HCT116 (cell line): ENCODE measurements at regions not wholly inside any gene's neighbourhood (a gene's known extent, or its start where the extent isn't known, plus 50 kb on each side); places are given as distances from the start of the nearest gene placed in this dataset.

Experiments
- ATAC-seq: fragments of 200-7000 bp; cut with Tn5 transposase; 2 replicates; pipeline ENCODE4 v1.9.1; 2020; ENCODE audit warnings: mild to moderate bottlenecking, moderate library complexity
- BruUV-seq: library from RNA; stranded (reverse); fragments of 400-500 nt; replicated peaks from 2 replicates; lab custom pipeline; 2021; lab: Mats Ljungman, UMichigan
- CTCF ChIA-PET: fragments of 300-600 bp; sonication (Branson Sonifier 250); formaldehyde crosslinking; loops from one replicate; lab custom pipeline; 2021; ENCODE audit warnings: antibody characterized with exemption; lab: Charles Lee
- POLR2A ChIA-PET: fragments of 300-600, 350-600 bp; sonication (Branson Sonifier 250); formaldehyde crosslinking; loops from one replicate; lab custom pipeline; 2021; ENCODE audit warnings: antibody characterized with exemption; lab: Charles Lee
- RAD21 ChIA-PET, 2 experiments: fragments of 300-600 bp; sonication (Branson Sonifier 250); formaldehyde crosslinking; loops; one replicate each; lab custom pipeline; 2023; ENCODE audit warnings: low total read pairs in 2 of 2; ENCODE audit not compliant: uncharacterized antibody in 2 of 2, unreplicated experiment in 2 of 2, low non-redundant PET in 1 of 2; lab: Charles Lee
- DNase-seq: peaks from one replicate; pipeline ENCODE4 v3.0.0-alpha.2; 2010; ENCODE audit warnings: low read depth, low spot score
- H2AFZ ChIP-seq: fragments of 200-600 bp; shearing (Covaris generic), sonication (generic); 2 replicates; pipeline ENCODE4 v1.6.1; 2017; ENCODE audit warnings: low read depth, mixed run types, mixed read lengths, antibody characterized with exemption, low read length; ENCODE audit not compliant: poor library complexity, severe bottlenecking
- H3K27ac ChIP-seq: 2 replicates; pipeline ENCODE4 v1.5.1; 2012; ENCODE audit warnings: low read depth, low read length
- H3K27me3 ChIP-seq: fragments of 200-600 bp; sonication (generic); 2 replicates; pipeline ENCODE4 v1.6.1; 2016; ENCODE audit warnings: mixed run types, low read length, mixed read lengths; ENCODE audit not compliant: insufficient read depth
- H3K36me3 ChIP-seq, 2 experiments: fragments of 200-500 bp in 1 of 2; fragments of 200-600 bp in 1 of 2; sonication (Bioruptor generic) in 1 of 2; sonication (generic) in 1 of 2; 2 replicates each; pipeline versions ENCODE4 v1.5.1 to v1.6.1; 2014 to 2016; ENCODE audit warnings: low read length in 2 of 2, inconsistent platforms in 1 of 2, mixed read lengths in 1 of 2, mixed run types in 1 of 2; ENCODE audit not compliant: insufficient read depth in 2 of 2, control insufficient read depth in 1 of 2
- H3K4me1 ChIP-seq, 2 experiments: fragments of 200-600 bp in 1 of 2; sonication (generic) in 1 of 2; 2 replicates each; pipeline versions ENCODE4 v1.5.1 to v1.6.1; 2012 to 2017; ENCODE audit warnings: low read length in 2 of 2, inconsistent platforms in 1 of 2, mild to moderate bottlenecking in 1 of 2, mixed read lengths in 1 of 2, mixed run types in 1 of 2, moderate library complexity in 1 of 2; ENCODE audit not compliant: insufficient read depth in 2 of 2, control insufficient read depth in 1 of 2
- H3K4me2 ChIP-seq: fragments of 200-600 bp; sonication (generic); 2 replicates; pipeline ENCODE4 v1.6.1; 2017; ENCODE audit warnings: mixed run types, low read length, mixed read lengths
- H3K4me3 ChIP-seq, 2 experiments: fragments of 200-600 bp in 1 of 2; sonication (generic) in 1 of 2; replicated peaks in 1 of 2; 2 replicates each; pipeline ENCODE4 v1.5.1; 2011 to 2016; ENCODE audit warnings: low read length in 2 of 2, control low read depth in 1 of 2, low read depth in 1 of 2, mild to moderate bottlenecking in 1 of 2, mixed read lengths in 1 of 2, mixed run types in 1 of 2
- H3K79me2 ChIP-seq: fragments of 200-600 bp; sonication (generic); 2 replicates; pipeline ENCODE4 v1.6.1; 2017; ENCODE audit warnings: mild to moderate bottlenecking, mixed run types, low read length, moderate library complexity, mixed read lengths; ENCODE audit not compliant: insufficient read depth
- H3K9ac ChIP-seq: fragments of 200-600 bp; sonication (generic); 2 replicates; pipeline ENCODE4 v1.6.1; 2016; ENCODE audit warnings: low read length, mixed read lengths
- H3K9me2 ChIP-seq: fragments of 200-600 bp; sonication (generic), shearing (Covaris generic); 2 replicates; pipeline ENCODE4 v1.6.1; 2017; ENCODE audit warnings: mixed run types, mild to moderate bottlenecking, moderate library complexity; ENCODE audit not compliant: insufficient read depth
- H3K9me3 ChIP-seq, 2 experiments: fragments of 200-500 bp in 1 of 2; fragments of 200-600 bp in 1 of 2; sonication (Bioruptor generic) in 1 of 2; sonication (generic) in 1 of 2; 2 replicates each; pipeline ENCODE4 v1.6.1; 2014 to 2017; ENCODE audit warnings: low read length in 2 of 2, mixed read lengths in 2 of 2, inconsistent platforms in 1 of 2, low read depth in 1 of 2, mild to moderate bottlenecking in 1 of 2, mixed run types in 1 of 2, moderate library complexity in 1 of 2; ENCODE audit not compliant: control insufficient read depth in 1 of 2, insufficient read depth in 1 of 2
- H4K20me1 ChIP-seq: fragments of 200-600 bp; sonication (generic), shearing (Covaris generic); 2 replicates; pipeline ENCODE4 v1.6.1; 2017; ENCODE audit warnings: mixed run types, mild to moderate bottlenecking, moderate library complexity; ENCODE audit not compliant: insufficient read depth
- EGR1 ChIP-seq: IDR thresholded peaks from 2 replicates; pipeline ENCODE4 v1.6.1; 2012; ENCODE audit warnings: low read depth
- ELF1 ChIP-seq: IDR thresholded peaks from 2 replicates; pipeline ENCODE4 v1.6.1; 2012; ENCODE audit warnings: low read depth, borderline replicate concordance
- EZH2phosphoT487 ChIP-seq: fragments of 200-600 bp; IDR thresholded peaks from 2 replicates; pipeline ENCODE4 v1.6.1; 2018; ENCODE audit warnings: antibody characterized with exemption, borderline replicate concordance
- POLR2AphosphoS5 ChIP-seq: IDR thresholded peaks from 2 replicates; pipeline ENCODE4 v1.6.1; 2011; ENCODE audit warnings: mild to moderate bottlenecking, low read depth, low read length, moderate library complexity
- RAD21 ChIP-seq: IDR thresholded peaks from 2 replicates; pipeline ENCODE4 v1.6.1; 2012; ENCODE audit warnings: low read depth, mild to moderate bottlenecking
- SP1 ChIP-seq: IDR thresholded peaks from 2 replicates; pipeline ENCODE4 v1.6.1; 2012; ENCODE audit warnings: low read depth
- SRF ChIP-seq: IDR thresholded peaks from 2 replicates; pipeline ENCODE4 v1.6.1; 2012; ENCODE audit warnings: low read depth
- TCF7L2 ChIP-seq: IDR thresholded peaks from 2 replicates; pipeline ENCODE4 v1.7.0; 2011; ENCODE audit warnings: borderline replicate concordance, inconsistent platforms; ENCODE audit not compliant: insufficient read depth, insufficient read length; ENCODE audit errors: extremely low read depth
- YY1 ChIP-seq: IDR thresholded peaks from 2 replicates; pipeline ENCODE4 v1.6.1; 2011; ENCODE audit warnings: low read length, low read depth, moderate library complexity, mild to moderate bottlenecking; ENCODE audit not compliant: insufficient replicate concordance; ENCODE audit errors: extremely low read depth
- ZFX ChIP-seq: fragments of 450-650 bp; IDR thresholded peaks from 2 replicates; pipeline ENCODE4 v1.6.1; 2017
- intact Hi-C: fragments of 100-400 bp; cut with micrococcal nuclease; formaldehyde crosslinking; loops from 2 replicates; pipeline ENCODE4 v1.10.0; 2022
- TF ChIP-seq, protein P1 (sequence below): IDR thresholded peaks from 2 replicates; pipeline ENCODE4 v1.6.1; 2012; ENCODE audit warnings: low read depth

DNA sequence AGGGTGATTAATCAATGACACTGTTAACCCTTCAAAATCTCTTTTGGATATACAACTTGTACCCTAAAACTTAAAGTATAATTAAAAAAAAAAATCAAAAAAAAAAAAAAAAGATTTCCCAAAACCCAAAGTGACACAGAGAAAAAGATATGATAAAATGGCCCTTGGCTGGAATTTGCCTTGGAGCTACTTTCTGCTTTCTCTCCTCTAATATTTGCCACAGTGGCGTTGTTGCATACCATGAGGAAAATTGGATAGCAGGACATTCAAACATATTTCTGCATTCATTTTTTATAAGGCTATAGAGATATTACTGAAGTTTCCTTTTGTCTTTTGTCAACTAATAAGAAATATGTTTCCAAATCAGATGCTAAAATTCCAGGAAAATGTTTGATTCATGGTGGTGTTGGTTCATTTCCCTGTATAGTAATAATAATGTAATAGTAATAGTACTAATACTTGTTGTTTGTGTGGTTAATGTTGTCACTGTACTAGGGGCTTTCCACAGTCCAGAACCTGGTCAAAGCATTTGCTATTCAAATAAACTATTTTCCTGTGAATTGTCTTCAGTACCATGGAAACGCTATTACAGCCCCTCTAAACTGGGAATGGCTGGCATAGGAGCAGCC lies 441.3 kb upstream of the THBS1 start:
- TF ChIP-seq ZFX (no peak), TCF7L2 (no peak), YY1 (no peak), EGR1 (no peak), SRF (no peak), RAD21 (no peak), EZH2phosphoT487 (no peak), SP1 (no peak), ELF1 (no peak), POLR2AphosphoS5 (no peak)
- TF ChIP-seq, protein P1, sequence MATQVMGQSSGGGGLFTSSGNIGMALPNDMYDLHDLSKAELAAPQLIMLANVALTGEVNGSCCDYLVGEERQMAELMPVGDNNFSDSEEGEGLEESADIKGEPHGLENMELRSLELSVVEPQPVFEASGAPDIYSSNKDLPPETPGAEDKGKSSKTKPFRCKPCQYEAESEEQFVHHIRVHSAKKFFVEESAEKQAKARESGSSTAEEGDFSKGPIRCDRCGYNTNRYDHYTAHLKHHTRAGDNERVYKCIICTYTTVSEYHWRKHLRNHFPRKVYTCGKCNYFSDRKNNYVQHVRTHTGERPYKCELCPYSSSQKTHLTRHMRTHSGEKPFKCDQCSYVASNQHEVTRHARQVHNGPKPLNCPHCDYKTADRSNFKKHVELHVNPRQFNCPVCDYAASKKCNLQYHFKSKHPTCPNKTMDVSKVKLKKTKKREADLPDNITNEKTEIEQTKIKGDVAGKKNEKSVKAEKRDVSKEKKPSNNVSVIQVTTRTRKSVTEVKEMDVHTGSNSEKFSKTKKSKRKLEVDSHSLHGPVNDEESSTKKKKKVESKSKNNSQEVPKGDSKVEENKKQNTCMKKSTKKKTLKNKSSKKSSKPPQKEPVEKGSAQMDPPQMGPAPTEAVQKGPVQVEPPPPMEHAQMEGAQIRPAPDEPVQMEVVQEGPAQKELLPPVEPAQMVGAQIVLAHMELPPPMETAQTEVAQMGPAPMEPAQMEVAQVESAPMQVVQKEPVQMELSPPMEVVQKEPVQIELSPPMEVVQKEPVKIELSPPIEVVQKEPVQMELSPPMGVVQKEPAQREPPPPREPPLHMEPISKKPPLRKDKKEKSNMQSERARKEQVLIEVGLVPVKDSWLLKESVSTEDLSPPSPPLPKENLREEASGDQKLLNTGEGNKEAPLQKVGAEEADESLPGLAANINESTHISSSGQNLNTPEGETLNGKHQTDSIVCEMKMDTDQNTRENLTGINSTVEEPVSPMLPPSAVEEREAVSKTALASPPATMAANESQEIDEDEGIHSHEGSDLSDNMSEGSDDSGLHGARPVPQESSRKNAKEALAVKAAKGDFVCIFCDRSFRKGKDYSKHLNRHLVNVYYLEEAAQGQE: no peak
- TF ChIP-seq, all 23 proteins: peak for 0
- no peaks in the 10 kb centered on the region for H3K9me3 ChIP-seq
- no peak overlapping the region for H3K9ac ChIP-seq
- H3K4me3 ChIP-seq: no peak overlapping the region
- ATAC-seq (no peak), DNase-seq (no peak)
- no peaks in the 10 kb centered on the region for H4K20me1 ChIP-seq
- ChIA-PET CTCF (no interaction called here), POLR2A (no interaction called here), RAD21 (no interaction called here)
- no peaks in the 10 kb centered on the region for H3K79me2 ChIP-seq
- H3K4me2 ChIP-seq: no peak overlapping the region
- H2AFZ ChIP-seq: no peak overlapping the region
- H3K36me3 ChIP-seq: no peaks in the 10 kb centered on the region
- no peak overlapping the region for H3K27ac ChIP-seq
- H3K9me2 ChIP-seq: no peaks in the 10 kb centered on the region
- H3K27me3 ChIP-seq: no peaks in the 10 kb centered on the region
- no TSS peak for BruUV-seq
- intact Hi-C loops: no loop called here
- peaks cover 0 to 7% of the 10 kb centered on the region in 2 experiments; a peak in 1 of 4 replicates for H3K4me1 ChIP-seq
